ENCODE measurements at regions not wholly inside any gene's neighbourhood (a gene's known extent, or its start where the extent isn't known, plus 50 kb on each side); places are given as distances from the start of the nearest gene placed in this dataset.

GRCh38 chr5:103356350-103357091 is 98.0 kb downstream of the MACIR start:
- Histone ChIP-seq H3K4me3 (ENCODE audit: low read depth, low read length) (no peak overlapping the region), H3K27me3 (ENCODE audit: control insufficient read depth, insufficient read depth, low read length) (no peaks in the 10 kb centered on the region), H3K9ac (ENCODE audit: low read depth, low read length) (no peak overlapping the region), H3K9me3 (ENCODE audit: control insufficient read depth, insufficient read depth, low read length) (no peaks in the 10 kb centered on the region), H3K36me3 (ENCODE audit: control insufficient read depth, insufficient read depth, low read length) (no peaks in the 10 kb centered on the region), H3K4me1 (ENCODE audit: control insufficient read depth, insufficient read depth, low read length) (no peaks in the 10 kb centered on the region)

GRCh38 chr5:103355579-103355978 is 97.0 kb downstream of the MACIR start:
- Histone ChIP-seq H3K9ac (ENCODE audit: low read depth, low read length) (no peak overlapping the region), H3K36me3 (ENCODE audit: control insufficient read depth, insufficient read depth, low read length) (no peaks in the 10 kb centered on the region), H3K4me1 (ENCODE audit: control insufficient read depth, insufficient read depth, low read length) (no peaks in the 10 kb centered on the region), H3K27me3 (ENCODE audit: control insufficient read depth, insufficient read depth, low read length) (no peaks in the 10 kb centered on the region), H3K9me3 (ENCODE audit: control insufficient read depth, insufficient read depth, low read length) (no peaks in the 10 kb centered on the region), H3K4me3 (ENCODE audit: low read depth, low read length) (no peak overlapping the region)

- Histone ChIP-seq H3K27me3 (ENCODE audit: control insufficient read depth, insufficient read depth, low read length) (no peaks in the 10 kb centered on the region), H3K4me1 (ENCODE audit: control insufficient read depth, insufficient read depth, low read length) (no peaks in the 10 kb centered on the region), H3K9me3 (ENCODE audit: control insufficient read depth, insufficient read depth, low read length) (no peaks in the 10 kb centered on the region), H3K9ac (ENCODE audit: low read depth, low read length) (no peak overlapping the region), H3K36me3 (ENCODE audit: control insufficient read depth, insufficient read depth, low read length) (no peaks in the 10 kb centered on the region), H3K4me3 (ENCODE audit: low read depth, low read length) (no peak overlapping the region)
Observed at GRCh38 chr5:103354446-103354845, 95.9 kb downstream of the MACIR start.

- Histone ChIP-seq H3K4me1 (ENCODE audit: control insufficient read depth, insufficient read depth, low read length) (no peaks in the 10 kb centered on the region), H3K36me3 (ENCODE audit: control insufficient read depth, insufficient read depth, low read length) (no peaks in the 10 kb centered on the region), H3K4me3 (ENCODE audit: low read depth, low read length) (no peak overlapping the region), H3K9ac (ENCODE audit: low read depth, low read length) (no peak overlapping the region), H3K27me3 (ENCODE audit: control insufficient read depth, insufficient read depth, low read length) (no peaks in the 10 kb centered on the region), H3K9me3 (ENCODE audit: control insufficient read depth, insufficient read depth, low read length) (no peaks in the 10 kb centered on the region)
Observed at GRCh38 chr5:103353581-103353980, 95.0 kb downstream of the MACIR start.

- no peak overlapping the region for H3K9ac ChIP-seq (ENCODE audit: low read depth, low read length)
- no peaks in the 10 kb centered on the region for H3K36me3 ChIP-seq (ENCODE audit: control insufficient read depth, insufficient read depth, low read length)
- no peak overlapping the region for H3K4me3 ChIP-seq (ENCODE audit: low read depth, low read length)
- no peaks in the 10 kb centered on the region for H3K9me3 ChIP-seq (ENCODE audit: control insufficient read depth, insufficient read depth, low read length)
- no peaks in the 10 kb centered on the region for H3K27me3 ChIP-seq (ENCODE audit: control insufficient read depth, insufficient read depth, low read length)
- no peaks in the 10 kb centered on the region for H3K4me1 ChIP-seq (ENCODE audit: control insufficient read depth, insufficient read depth, low read length)
Observed at GRCh38 chr5:103347716-103348423, 89.3 kb downstream of the MACIR start.

- H3K4me1 ChIP-seq (ENCODE audit: control insufficient read depth, insufficient read depth, low read length), result no peaks in the 10 kb centered on the region
- H3K27me3 ChIP-seq (ENCODE audit: control insufficient read depth, insufficient read depth, low read length), result no peaks in the 10 kb centered on the region
- no peaks in the 10 kb centered on the region for H3K36me3 ChIP-seq (ENCODE audit: control insufficient read depth, insufficient read depth, low read length)
- H3K9ac ChIP-seq (ENCODE audit: low read depth, low read length), result no peak overlapping the region
- no peak overlapping the region for H3K4me3 ChIP-seq (ENCODE audit: low read depth, low read length)
- no peaks in the 10 kb centered on the region for H3K9me3 ChIP-seq (ENCODE audit: control insufficient read depth, insufficient read depth, low read length)
Observed at GRCh38 chr5:103346162-103346748, 87.7 kb downstream of the MACIR start.

- Histone ChIP-seq H3K27me3 (ENCODE audit: control insufficient read depth, insufficient read depth, low read length) (no peaks in the 10 kb centered on the region), H3K4me3 (ENCODE audit: low read depth, low read length) (no peak overlapping the region), H3K4me1 (ENCODE audit: control insufficient read depth, insufficient read depth, low read length) (no peaks in the 10 kb centered on the region), H3K9ac (ENCODE audit: low read depth, low read length) (no peak overlapping the region), H3K9me3 (ENCODE audit: control insufficient read depth, insufficient read depth, low read length) (no peaks in the 10 kb centered on the region), H3K36me3 (ENCODE audit: control insufficient read depth, insufficient read depth, low read length) (no peaks in the 10 kb centered on the region)
Observed at GRCh38 chr5:103345461-103345860, 86.9 kb downstream of the MACIR start.

GRCh38 chr5:103340717-103341388 is 82.3 kb downstream of the MACIR start:
- H3K36me3 ChIP-seq (ENCODE audit: control insufficient read depth, insufficient read depth, low read length), result no peaks in the 10 kb centered on the region
- no peaks in the 10 kb centered on the region for H3K27me3 ChIP-seq (ENCODE audit: control insufficient read depth, insufficient read depth, low read length)
- no peak overlapping the region for H3K9ac ChIP-seq (ENCODE audit: low read depth, low read length)
- H3K4me3 ChIP-seq (ENCODE audit: low read depth, low read length), result no peak overlapping the region
- no peaks in the 10 kb centered on the region for H3K9me3 ChIP-seq (ENCODE audit: control insufficient read depth, insufficient read depth, low read length)
- no peaks in the 10 kb centered on the region for H3K4me1 ChIP-seq (ENCODE audit: control insufficient read depth, insufficient read depth, low read length)

- Histone ChIP-seq H3K36me3 (ENCODE audit: control insufficient read depth, insufficient read depth, low read length) (no peaks in the 10 kb centered on the region), H3K9ac (ENCODE audit: low read depth, low read length) (no peak overlapping the region), H3K27me3 (ENCODE audit: control insufficient read depth, insufficient read depth, low read length) (no peaks in the 10 kb centered on the region), H3K9me3 (ENCODE audit: control insufficient read depth, insufficient read depth, low read length) (no peaks in the 10 kb centered on the region), H3K4me3 (ENCODE audit: low read depth, low read length) (no peak overlapping the region), H3K4me1 (ENCODE audit: control insufficient read depth, insufficient read depth, low read length) (no peaks in the 10 kb centered on the region)
Observed at GRCh38 chr5:103340132-103340531, 81.6 kb downstream of the MACIR start.

- Histone ChIP-seq H3K9ac (ENCODE audit: low read depth, low read length) (no peak overlapping the region), H3K9me3 (ENCODE audit: control insufficient read depth, insufficient read depth, low read length) (no peaks in the 10 kb centered on the region), H3K27me3 (ENCODE audit: control insufficient read depth, insufficient read depth, low read length) (no peaks in the 10 kb centered on the region), H3K4me1 (ENCODE audit: control insufficient read depth, insufficient read depth, low read length) (no peaks in the 10 kb centered on the region), H3K36me3 (ENCODE audit: control insufficient read depth, insufficient read depth, low read length) (no peaks in the 10 kb centered on the region), H3K4me3 (ENCODE audit: low read depth, low read length) (no peak overlapping the region)
Observed at GRCh38 chr5:103336941-103337340, 78.4 kb downstream of the MACIR start.

GRCh38 chr5:103333376-103333775 is 74.8 kb downstream of the MACIR start:
- Histone ChIP-seq H3K4me1 (ENCODE audit: control insufficient read depth, insufficient read depth, low read length) (no peaks in the 10 kb centered on the region), H3K9ac (ENCODE audit: low read depth, low read length) (no peak overlapping the region), H3K36me3 (ENCODE audit: control insufficient read depth, insufficient read depth, low read length) (no peaks in the 10 kb centered on the region), H3K9me3 (ENCODE audit: control insufficient read depth, insufficient read depth, low read length) (no peaks in the 10 kb centered on the region), H3K27me3 (ENCODE audit: control insufficient read depth, insufficient read depth, low read length) (no peaks in the 10 kb centered on the region), H3K4me3 (ENCODE audit: low read depth, low read length) (no peak overlapping the region)

Measured in iPS-15b (cell line).